HG03097 (cell line): ENCODE measurements at regions not wholly inside any gene's neighbourhood (a gene's known extent, or its start where the extent isn't known, plus 50 kb on each side); places are given as distances from the start of the nearest gene placed in this dataset.
A peak's percentile ranks its signal among the peaks of the same experiment; 100 is the strongest.
"Not testable (repeated sequence)": the region's sequence is repeated elsewhere in the genome, so short reads cannot be mapped to it uniquely, and the experiment has no call there.

ENCODE experiments used
- ATAC-seq: cut with Tn5 transposase; IDR thresholded peaks from one replicate; pipeline ENCODE4 v1.9.1; 2021; ENCODE audit not compliant: unreplicated experiment, low FRiP score

- no peak for ATAC-seq
Observed at GRCh38 chr7:32659853-32660252, 164.6 kb downstream of the AVL9 start.

GRCh38 chr7:32658467-32658869 is 163.2 kb downstream of the AVL9 start:
- ATAC-seq = peak; percentile 64

- peak; percentile 6 for ATAC-seq
Observed at GRCh38 chr7:32658034-32658433, 162.7 kb downstream of the AVL9 start.

GRCh38 chr7:32654549-32654948 is 159.3 kb downstream of the AVL9 start:
- ATAC-seq = not testable (repeated sequence)

- ATAC-seq = not testable (repeated sequence)
Observed at GRCh38 chr7:32650356-32650755, 155.1 kb downstream of the AVL9 start.

GRCh38 chr7:32648408-32649156 is 153.3 kb downstream of the AVL9 start:
- no peak for ATAC-seq

- ATAC-seq = not testable (repeated sequence)
Observed at GRCh38 chr7:32645255-32645654, 150.0 kb downstream of the AVL9 start.

- ATAC-seq = no peak
Observed at GRCh38 chr7:32643194-32643593, 147.9 kb downstream of the AVL9 start.

- ATAC-seq = no peak
Observed at GRCh38 chr7:32639122-32639521, 143.8 kb downstream of the AVL9 start.

- peak; percentile 81 for ATAC-seq
Observed at GRCh38 chr7:32638479-32639121, 143.3 kb downstream of the AVL9 start.
